Islet precursor cell (in vitro differentiated cells): ENCODE measurements at regions not wholly inside any gene's neighbourhood (a gene's known extent, or its start where the extent isn't known, plus 50 kb on each side); places are given as distances from the start of the nearest gene placed in this dataset.
"Not testable (repeated sequence)": the region's sequence is repeated elsewhere in the genome, so short reads cannot be mapped to it uniquely, and the experiment has no call there.

Experiments
- DNase-seq: peaks from one replicate; pipeline ENCODE4 v3.0.0-alpha.2; 2018

- no peak for DNase-seq
These were observed 543.2 kb upstream of the SGCD start for GRCh38 chr5:155783791-155784190.

DNA sequence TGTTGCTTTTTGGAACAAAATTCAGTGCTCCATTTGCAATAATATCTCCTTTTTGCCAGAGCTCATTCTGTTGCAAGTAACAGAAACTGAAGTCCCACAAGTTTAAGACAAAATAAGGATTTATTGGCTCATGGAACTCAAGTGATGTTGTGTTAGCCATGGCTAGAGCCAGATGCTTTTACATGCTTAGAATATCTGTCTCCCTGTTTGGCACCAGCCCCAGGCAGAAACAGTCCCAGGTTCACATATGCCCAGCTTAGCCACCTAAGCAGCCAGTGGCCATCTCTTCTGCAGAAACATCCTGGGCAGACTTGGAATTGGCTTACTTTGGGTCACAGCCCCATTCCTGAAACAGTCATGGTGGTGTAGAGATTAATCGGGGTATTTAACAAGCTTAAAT is 540.9 kb upstream of the SGCD start:
- no peak for DNase-seq

- DNase-seq, result no peak
These were observed 534.1 kb upstream of the SGCD start for GRCh38 chr5:155792873-155793272.

DNA sequence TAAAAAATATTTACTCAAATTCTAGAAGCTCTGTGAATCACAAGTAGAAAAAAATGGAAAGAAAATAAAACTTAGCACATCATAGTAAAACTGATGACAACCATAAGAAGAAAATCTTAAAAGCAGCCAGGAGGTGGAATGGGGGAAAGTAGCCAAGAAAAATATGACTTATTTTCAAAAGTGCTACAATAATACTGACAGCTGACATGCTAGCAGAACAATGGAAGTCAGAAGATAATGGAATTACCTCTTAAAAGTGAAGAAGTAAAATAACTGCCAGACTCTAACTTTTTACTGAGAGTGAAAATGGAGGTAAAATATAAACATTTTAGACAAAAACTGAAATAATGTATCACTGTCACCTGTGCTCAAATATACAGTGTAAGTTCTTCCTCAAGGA is 532.2 kb upstream of the SGCD start:
- DNase-seq, result no peak

DNA sequence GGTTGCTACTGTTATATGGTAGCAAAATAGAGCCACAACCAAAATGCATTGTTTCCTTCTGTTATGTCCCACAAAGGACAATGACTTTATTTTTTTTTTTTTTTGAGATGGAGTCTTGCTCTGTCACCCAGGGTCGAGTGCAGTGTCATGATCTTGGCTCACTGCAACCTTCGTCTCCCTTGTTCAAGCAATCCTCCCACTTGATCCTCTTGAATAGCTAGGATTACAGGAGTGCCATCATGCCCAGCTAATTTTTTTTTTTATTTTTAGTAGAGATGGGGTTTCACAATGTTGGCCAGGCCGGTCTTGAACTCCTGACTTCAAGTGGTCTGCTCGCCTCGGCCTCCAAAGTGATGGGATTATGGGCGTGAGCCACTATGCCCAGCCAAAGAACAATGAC is 527.7 kb upstream of the SGCD start:
- no peak for DNase-seq

DNA sequence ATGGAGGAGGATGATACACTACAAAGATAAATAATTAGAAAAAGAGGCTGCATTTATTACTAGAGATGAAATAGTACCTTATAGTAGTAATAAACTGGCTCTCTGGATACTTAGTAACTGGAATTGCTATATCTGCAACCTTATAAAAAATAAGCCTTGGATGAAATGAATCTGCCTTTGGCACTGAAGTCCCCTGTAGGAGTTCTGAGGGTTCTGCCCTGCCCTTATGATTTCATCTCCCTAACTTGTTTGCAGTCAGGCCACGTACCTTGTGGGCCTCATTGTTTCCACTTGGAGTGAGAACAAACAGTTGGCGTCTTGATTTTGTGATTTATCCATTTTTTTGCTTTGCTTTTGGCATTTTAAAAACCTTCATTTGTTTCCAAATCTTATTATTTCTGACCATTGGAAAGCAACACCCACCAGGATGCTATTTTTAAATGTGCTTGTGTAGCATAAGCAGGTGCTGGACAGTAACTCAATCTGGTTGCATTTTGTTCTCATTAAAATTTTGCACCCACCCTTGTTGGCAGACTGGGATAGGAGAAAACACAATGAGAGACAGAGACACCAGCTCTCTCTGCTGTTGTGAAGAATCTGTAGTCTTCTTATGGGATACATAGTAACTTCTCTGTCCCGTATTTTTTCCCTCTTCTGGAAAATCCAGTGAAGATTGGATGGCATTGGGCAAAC is 518.9 kb upstream of the SGCD start:
- no peak for DNase-seq

GRCh38 chr5:155815248-155815647 is 511.7 kb upstream of the SGCD start:
- DNase-seq, result no peak

- no peak for DNase-seq
These were observed 504.8 kb upstream of the SGCD start for GRCh38 chr5:155822177-155822576.

GRCh38 chr5:155826611-155827507 is 500.1 kb upstream of the SGCD start:
- DNase-seq, result no peak

GRCh38 chr5:155827508-155827815 is 499.5 kb upstream of the SGCD start:
- not testable (repeated sequence) for DNase-seq

DNA sequence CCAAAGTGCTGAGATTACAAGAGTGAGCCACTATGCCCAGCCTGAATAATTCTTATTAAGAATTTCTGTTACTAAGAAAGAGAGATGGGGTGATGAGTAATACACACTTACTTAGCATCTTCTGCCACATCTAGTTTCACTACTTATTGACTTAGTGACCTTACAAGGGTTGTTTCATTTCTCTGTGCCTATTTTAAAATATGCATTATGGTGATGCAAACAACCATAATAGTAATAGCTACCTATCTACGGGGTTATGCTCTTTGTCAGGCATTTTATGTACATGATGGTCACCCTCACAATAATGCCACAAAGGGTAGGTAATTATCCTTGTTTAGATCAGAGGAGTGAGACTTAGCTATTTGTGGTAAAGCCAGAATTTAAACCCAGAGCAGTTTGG is 499.0 kb upstream of the SGCD start:
- DNase-seq, result no peak

DNA sequence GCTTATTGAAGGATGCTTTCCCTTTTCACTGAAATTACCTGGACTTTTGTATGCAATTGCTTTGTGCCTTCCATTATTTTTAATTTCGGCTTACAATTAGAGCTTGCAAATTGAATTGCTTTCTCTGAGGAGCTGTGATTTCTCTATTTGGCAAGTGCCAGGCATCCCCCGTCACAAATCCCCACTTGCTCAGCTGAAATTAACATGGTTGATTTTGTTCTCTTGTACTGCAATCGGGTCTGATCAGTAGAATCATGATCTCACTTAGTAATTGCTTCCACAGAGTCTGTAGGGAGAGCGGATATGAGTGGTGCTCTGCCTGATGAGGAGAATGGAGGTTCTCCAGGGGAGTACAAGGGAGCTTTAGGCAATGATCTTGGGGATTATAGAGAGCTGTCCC is 495.5 kb upstream of the SGCD start:
- no peak for DNase-seq

GRCh38 chr5:155833287-155833686 is 493.7 kb upstream of the SGCD start:
- no peak for DNase-seq

DNA sequence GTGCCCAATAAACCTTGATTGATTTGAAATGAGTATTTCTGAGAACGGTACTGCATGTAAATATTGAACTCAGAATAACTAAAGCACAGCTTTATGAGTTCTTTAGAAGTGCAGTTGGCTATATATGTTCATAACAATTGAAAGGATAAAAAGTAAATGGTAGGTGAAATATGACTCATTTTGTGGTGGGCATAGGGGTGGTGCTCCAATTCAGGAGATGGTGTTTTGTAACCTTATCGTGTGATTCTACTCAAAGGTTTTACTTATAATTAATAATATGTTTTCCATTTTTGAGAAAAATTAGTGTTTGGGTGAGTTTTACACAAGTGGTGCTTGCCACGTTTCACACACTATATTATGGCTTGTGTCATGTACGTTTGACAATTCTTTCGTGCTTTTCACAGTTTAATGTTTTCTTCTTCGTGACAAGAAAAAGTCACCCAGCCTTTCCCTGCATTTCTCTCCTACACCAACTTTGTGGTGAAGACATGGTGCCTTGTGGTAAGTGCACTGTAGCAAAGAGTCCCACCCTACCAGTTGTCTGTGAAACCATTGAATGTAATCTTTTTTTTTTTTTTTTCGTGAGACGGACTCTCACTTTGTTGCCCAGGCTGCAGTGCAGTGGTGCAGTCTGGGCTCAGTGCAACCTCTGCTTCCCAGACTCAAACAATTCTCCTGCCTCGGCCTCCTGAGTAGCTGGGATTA is 492.5 kb upstream of the SGCD start:
- no peak for DNase-seq

GRCh38 chr5:155836089-155836803 is 490.7 kb upstream of the SGCD start:
- DNase-seq, result no peak

- no peak for DNase-seq
These were observed 488.6 kb upstream of the SGCD start for GRCh38 chr5:155838394-155838793.

GRCh38 chr5:155839251-155840037 is 487.5 kb upstream of the SGCD start:
- DNase-seq, result peak; percentile 60

DNA sequence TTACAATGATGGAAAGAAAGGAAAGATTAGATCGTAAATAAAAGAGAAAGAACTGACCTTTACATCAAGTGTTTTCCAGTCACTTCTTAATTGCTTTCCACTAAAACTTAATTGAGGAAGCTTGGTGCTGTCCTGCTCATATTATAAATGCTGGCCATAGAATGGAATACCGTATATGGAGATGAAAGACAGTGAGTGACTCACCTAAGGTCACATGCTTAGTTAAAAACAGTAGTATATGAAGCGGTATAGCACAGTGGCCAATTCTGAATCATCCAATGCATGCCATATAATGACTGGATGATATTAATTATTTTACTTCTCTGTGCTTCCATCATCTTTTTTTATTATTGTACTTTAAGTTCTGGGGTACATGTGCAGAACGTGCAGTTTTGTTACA is 482.4 kb upstream of the SGCD start:
- DNase-seq, result no peak

DNA sequence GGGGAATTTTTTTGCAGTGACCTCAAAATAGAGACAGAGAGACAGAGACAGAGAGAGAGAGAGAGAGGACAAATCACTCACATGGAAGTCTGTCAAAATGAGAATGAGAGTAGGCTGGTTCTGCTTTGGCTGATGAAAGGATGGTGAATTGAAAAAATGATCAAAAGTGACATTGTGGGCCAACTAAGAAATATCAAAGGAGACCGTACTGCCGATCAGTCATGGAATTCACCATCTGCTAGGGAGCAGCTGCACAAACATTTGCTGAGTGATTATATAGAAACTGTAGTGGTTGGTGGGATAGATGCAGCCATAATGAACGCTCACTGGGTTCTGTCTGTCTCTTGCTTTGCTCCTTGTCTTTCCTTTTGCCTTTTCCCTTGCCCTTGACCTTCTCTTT is 476.6 kb upstream of the SGCD start:
- no peak for DNase-seq

- no peak for DNase-seq
These were observed 460.0 kb upstream of the SGCD start for GRCh38 chr5:155866971-155867370.

DNA sequence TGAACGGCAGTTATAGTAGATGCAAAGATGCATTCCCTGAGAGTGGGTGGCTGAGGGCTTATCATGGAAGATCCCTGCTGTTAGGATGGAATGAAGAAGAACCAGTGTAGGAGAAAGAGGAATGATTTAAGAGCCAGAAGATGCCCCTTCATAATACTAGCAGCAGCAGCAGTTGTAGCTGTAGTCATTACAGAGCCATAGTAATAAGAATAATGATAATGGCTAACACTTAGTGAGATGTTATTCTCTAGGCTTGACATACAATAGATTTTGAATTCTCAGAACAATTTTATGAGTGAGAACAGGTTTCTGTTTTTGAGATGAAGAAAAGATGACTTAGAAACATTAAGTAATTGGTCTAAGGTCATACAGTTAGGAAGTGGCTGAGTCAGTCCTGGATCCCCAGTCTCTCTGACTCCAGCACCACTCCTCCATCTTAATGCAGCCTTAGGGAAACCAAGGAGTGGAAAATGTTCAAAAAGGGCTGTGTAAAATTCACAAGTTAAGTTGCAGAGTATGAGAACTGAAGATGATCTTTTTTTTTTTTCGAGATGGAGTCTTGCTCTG is 459.4 kb upstream of the SGCD start:
- DNase-seq, result no peak

DNA sequence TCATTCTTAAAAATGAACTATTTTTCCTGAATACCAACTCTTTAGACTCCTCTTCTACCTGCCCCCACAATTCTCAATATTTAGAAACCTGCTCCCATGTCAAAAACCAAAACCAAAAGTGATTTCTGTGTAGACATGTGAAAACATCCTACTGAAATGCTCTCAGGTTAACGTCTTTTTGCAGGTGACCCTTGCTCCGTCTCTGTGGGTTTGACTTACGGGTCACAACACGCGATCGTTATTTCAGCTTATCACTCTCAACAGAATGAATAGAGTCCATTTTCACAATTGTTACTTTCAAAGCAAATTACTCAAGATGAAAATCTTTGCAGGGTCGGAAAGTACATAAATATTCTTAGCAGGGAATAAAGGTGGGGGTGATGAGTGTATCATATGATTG is 456.3 kb upstream of the SGCD start:
- DNase-seq, result no peak
